ENCODE measurements at regions not wholly inside any gene's neighbourhood (a gene's known extent, or its start where the extent isn't known, plus 50 kb on each side); places are given as distances from the start of the nearest gene placed in this dataset.

- TF ChIP-seq CTCF (IDR thresholded peaks at IDR 0.05; ENCODE audit: low read depth, low read length) = no peak
- no peak for TF ChIP-seq MYC (IDR thresholded peaks at IDR 0.05; ENCODE audit: low read depth, low read length)
- TF ChIP-seq MAX (IDR thresholded peaks at IDR 0.05; ENCODE audit: low read depth, low read length) = no peak
- TF ChIP-seq POLR2A (IDR thresholded peaks at IDR 0.05; ENCODE audit: extremely low read depth, insufficient read length) = no peak
- no peak overlapping the region for H3K4me3 ChIP-seq (ENCODE audit: low read depth, low read length)
- DNase-seq (ENCODE audit: low read depth) = no peak
These were observed 73.2 kb upstream of the GPC1 start for GRCh38 chr2:240362216-240362755.

GRCh38 chr2:240362826-240363745 lies 72.4 kb upstream of the GPC1 start:
- H3K4me3 ChIP-seq (ENCODE audit: low read depth, low read length) = no peak overlapping the region
- TF ChIP-seq MAX (IDR thresholded peaks at IDR 0.05; ENCODE audit: low read depth, low read length) = no peak
- no peak for TF ChIP-seq MYC (IDR thresholded peaks at IDR 0.05; ENCODE audit: low read depth, low read length)
- TF ChIP-seq CTCF (IDR thresholded peaks at IDR 0.05; ENCODE audit: low read depth, low read length) = no peak
- no peak for TF ChIP-seq POLR2A (IDR thresholded peaks at IDR 0.05; ENCODE audit: extremely low read depth, insufficient read length)

GRCh38 chr2:240363746-240364581 lies 71.5 kb upstream of the GPC1 start:
- DNase-seq (ENCODE audit: low read depth) = no peak
- TF ChIP-seq CTCF (IDR thresholded peaks at IDR 0.05; ENCODE audit: low read depth, low read length) = no peak
- no peak for TF ChIP-seq MYC (IDR thresholded peaks at IDR 0.05; ENCODE audit: low read depth, low read length)
- H3K4me3 ChIP-seq (ENCODE audit: low read depth, low read length) = no peak overlapping the region

More at GRCh38 chr2:240362826-240363745, 72.4 kb upstream of the GPC1 start:
- DNase-seq (ENCODE audit: low read depth) = no peak

GRCh38 chr2:240364582-240364960 lies 70.9 kb upstream of the GPC1 start:
- TF ChIP-seq CTCF (IDR thresholded peaks at IDR 0.05; ENCODE audit: low read depth, low read length) = no peak
- H3K4me3 ChIP-seq (ENCODE audit: low read depth, low read length) = no peak overlapping the region
- DNase-seq (ENCODE audit: low read depth) = no peak

- no peak overlapping the region for H3K4me3 ChIP-seq (ENCODE audit: low read depth, low read length)
- no peak for DNase-seq (ENCODE audit: low read depth)
- TF ChIP-seq MAX (IDR thresholded peaks at IDR 0.05; ENCODE audit: low read depth, low read length) (no peak), POLR2A (IDR thresholded peaks at IDR 0.05; ENCODE audit: extremely low read depth, insufficient read length) (no peak), MYC (IDR thresholded peaks at IDR 0.05; ENCODE audit: low read depth, low read length) (no peak), CTCF (IDR thresholded peaks at IDR 0.05; ENCODE audit: low read depth, low read length) (no peak)
These were observed 70.3 kb upstream of the GPC1 start for GRCh38 chr2:240364961-240365775.

Measured in NB4 (cell line).